ENCODE measurements at regions not wholly inside any gene's neighbourhood (a gene's known extent, or its start where the extent isn't known, plus 50 kb on each side); places are given as distances from the start of the nearest gene placed in this dataset.
"Not testable (repeated sequence)": the region's sequence is repeated elsewhere in the genome, so short reads cannot be mapped to it uniquely, and the experiment has no call there.

- in situ Hi-C loops (cut with HindIII; ENCODE audit: low sequenced_read_pairs), result no loop called here
Measured at GRCh38 chr3:15903164-15903563, 105.4 kb upstream of the ANKRD28 start.

GRCh38 chr3:15903759-15904720 is 106.3 kb upstream of the ANKRD28 start:
- in situ Hi-C loops (cut with HindIII; ENCODE audit: low sequenced_read_pairs), result no loop called here

GRCh38 chr3:15905041-15905440 is 107.3 kb upstream of the ANKRD28 start:
- in situ Hi-C loops (cut with HindIII; ENCODE audit: low sequenced_read_pairs), result no loop called here

- in situ Hi-C loops (cut with HindIII; ENCODE audit: low sequenced_read_pairs), result not testable (repeated sequence)
Measured at GRCh38 chr3:15907403-15907802, 109.6 kb upstream of the ANKRD28 start.

- in situ Hi-C loops (cut with HindIII; ENCODE audit: low sequenced_read_pairs), result no loop called here
Measured at GRCh38 chr3:15918988-15919387, 121.2 kb upstream of the ANKRD28 start.

- in situ Hi-C loops (cut with HindIII; ENCODE audit: low sequenced_read_pairs), result no loop called here
Measured at GRCh38 chr3:15919971-15920370, 122.2 kb upstream of the ANKRD28 start.

- in situ Hi-C loops (cut with HindIII; ENCODE audit: low sequenced_read_pairs), result no loop called here
Measured at GRCh38 chr3:15923640-15924405, 126.0 kb upstream of the ANKRD28 start.

GRCh38 chr3:15924914-15925313 is 127.1 kb upstream of the ANKRD28 start:
- in situ Hi-C loops (cut with HindIII; ENCODE audit: low sequenced_read_pairs), result no loop called here

- in situ Hi-C loops (cut with HindIII; ENCODE audit: low sequenced_read_pairs), result no loop called here
Measured at GRCh38 chr3:15926871-15927270, 129.1 kb upstream of the ANKRD28 start.

- in situ Hi-C loops (cut with HindIII; ENCODE audit: low sequenced_read_pairs), result no loop called here
Measured at GRCh38 chr3:15927969-15928368, 130.2 kb upstream of the ANKRD28 start.

GRCh38 chr3:15929944-15930571 is 132.3 kb upstream of the ANKRD28 start:
- in situ Hi-C loops (cut with HindIII; ENCODE audit: low sequenced_read_pairs), result no loop called here

- in situ Hi-C loops (cut with HindIII; ENCODE audit: low sequenced_read_pairs), result no loop called here
Measured at GRCh38 chr3:15932348-15933300, 134.8 kb upstream of the ANKRD28 start.

- in situ Hi-C loops (cut with HindIII; ENCODE audit: low sequenced_read_pairs), result no loop called here
Measured at GRCh38 chr3:15933439-15934139, 135.8 kb upstream of the ANKRD28 start.

GRCh38 chr3:15934389-15935195 is 136.8 kb upstream of the ANKRD28 start:
- in situ Hi-C loops (cut with HindIII; ENCODE audit: low sequenced_read_pairs), result no loop called here

- in situ Hi-C loops (cut with HindIII; ENCODE audit: low sequenced_read_pairs), result no loop called here
Measured at GRCh38 chr3:15936312-15936711, 138.5 kb upstream of the ANKRD28 start.

- in situ Hi-C loops (cut with HindIII; ENCODE audit: low sequenced_read_pairs), result no loop called here
Measured at GRCh38 chr3:15940641-15941040, 142.9 kb upstream of the ANKRD28 start.

- in situ Hi-C loops (cut with HindIII; ENCODE audit: low sequenced_read_pairs), result not testable (repeated sequence)
Measured at GRCh38 chr3:15941457-15941856, 143.7 kb upstream of the ANKRD28 start.

GRCh38 chr3:15941958-15942357 is 144.2 kb upstream of the ANKRD28 start:
- in situ Hi-C loops (cut with HindIII; ENCODE audit: low sequenced_read_pairs), result no loop called here

GRCh38 chr3:15942462-15942861 is 144.7 kb upstream of the ANKRD28 start:
- in situ Hi-C loops (cut with HindIII; ENCODE audit: low sequenced_read_pairs), result no loop called here

Data from endothelial cell of hepatic sinusoid (primary cell).